NCI-H2171 (cell line): ENCODE measurements at regions not wholly inside any gene's neighbourhood (a gene's known extent, or its start where the extent isn't known, plus 50 kb on each side); places are given as distances from the start of the nearest gene placed in this dataset.
"Not testable (repeated sequence)": the region's sequence is repeated elsewhere in the genome, so short reads cannot be mapped to it uniquely, and the experiment has no call there.

Experiments
- DNase-seq: peaks from one replicate; lab custom pipeline; 2025; lab: John Stamatoyannopoulos, UW

DNA sequence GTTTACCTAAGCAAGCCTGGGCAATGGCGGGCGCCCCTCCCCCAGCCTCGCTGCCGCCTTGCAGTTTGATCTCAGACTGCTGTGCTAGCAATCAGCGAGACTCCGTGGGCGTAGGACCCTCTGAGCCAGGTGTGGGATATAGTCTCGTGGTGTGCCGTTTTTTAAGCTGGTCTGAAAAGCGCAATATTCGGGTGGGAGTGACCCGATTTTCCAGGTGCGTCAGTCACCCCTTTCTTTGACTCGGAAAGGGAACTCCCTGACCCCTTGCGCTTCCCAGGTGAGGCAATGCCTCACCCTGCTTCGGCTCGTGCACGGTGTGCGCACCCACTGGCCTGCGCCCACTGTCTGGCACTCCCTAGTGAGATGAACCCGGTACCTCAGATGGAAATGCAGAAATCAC, 442.6 kb upstream of the MTPN start:
- DNase-seq, result not testable (repeated sequence)

DNA sequence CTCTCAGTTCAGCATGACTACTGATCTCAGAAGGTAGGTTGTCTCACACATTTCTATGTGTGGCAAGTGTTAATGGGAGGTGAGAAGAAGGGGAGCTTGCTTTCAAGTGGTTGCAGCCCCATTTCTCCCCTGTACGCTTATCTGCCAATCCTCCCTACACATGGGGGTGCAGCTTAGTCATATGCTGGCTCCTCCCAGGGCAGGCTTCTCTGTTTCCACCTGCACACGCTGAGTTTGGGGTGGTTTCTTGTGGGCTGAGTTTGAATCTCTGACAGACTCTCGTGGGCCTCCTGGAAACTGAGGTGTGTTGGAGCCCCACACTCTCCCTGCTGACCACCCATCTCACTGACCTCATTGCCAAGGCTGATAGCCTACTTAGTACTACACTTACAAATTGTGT, 435.8 kb upstream of the MTPN start:
- no peak for DNase-seq

DNA sequence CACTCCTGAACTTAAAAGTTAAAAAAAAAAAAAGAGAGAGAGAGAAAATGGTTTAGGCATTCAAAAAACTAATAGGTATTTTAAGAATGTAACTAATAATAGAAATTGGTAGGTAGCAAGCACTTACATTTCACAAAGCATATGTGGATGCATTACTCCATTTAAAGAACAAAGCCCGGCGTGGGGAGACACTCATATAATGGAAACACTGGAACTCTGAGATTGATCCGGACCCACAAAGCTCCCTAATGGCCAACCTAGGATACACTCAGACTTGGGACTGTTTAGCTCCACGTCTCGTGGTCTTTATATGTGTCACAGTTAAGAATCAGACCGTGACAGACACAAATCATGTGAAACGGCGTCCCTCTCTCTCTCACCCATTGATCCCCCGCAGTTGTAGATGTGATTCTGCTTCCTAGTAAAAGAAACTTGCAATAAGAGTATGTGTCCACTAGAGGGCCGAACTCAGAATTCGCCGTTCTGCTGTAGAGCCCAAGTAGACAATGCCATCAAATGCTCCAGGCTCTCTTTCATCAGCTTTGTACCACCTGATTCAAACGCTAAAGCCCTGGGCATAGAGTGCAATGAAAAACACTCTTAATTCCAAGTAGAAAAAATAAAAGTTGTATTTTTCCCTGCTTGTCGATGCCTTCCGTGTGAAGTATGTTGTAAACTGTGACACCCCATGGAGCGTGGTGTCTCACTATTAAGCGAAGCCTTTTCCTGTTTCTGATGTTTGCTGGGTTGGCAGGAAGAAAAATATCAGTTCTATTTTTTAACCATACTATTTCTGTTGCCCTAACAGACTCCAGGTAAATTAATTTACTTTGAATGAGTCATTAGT, 429.0 kb upstream of the MTPN start:
- peak; percentile 22 for DNase-seq

DNA sequence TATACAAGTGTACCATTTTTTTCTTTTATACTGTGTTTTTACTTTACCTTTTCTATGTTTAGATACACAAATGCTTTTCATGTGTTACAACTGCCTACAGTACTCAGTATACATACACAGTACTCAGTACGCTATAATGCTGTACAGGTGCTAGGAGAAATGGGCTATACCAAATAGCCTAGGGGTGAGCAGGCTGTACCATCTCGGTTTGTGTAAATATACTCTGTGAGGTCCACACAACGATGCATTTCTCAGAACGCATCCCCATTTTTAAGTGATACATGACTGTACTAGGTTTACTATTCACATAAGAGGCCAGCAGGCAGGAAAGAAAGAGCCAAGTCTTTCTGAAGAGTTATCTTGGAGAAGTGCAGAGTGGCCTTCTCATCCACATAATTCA, 426.4 kb upstream of the MTPN start:
- no peak for DNase-seq

DNA sequence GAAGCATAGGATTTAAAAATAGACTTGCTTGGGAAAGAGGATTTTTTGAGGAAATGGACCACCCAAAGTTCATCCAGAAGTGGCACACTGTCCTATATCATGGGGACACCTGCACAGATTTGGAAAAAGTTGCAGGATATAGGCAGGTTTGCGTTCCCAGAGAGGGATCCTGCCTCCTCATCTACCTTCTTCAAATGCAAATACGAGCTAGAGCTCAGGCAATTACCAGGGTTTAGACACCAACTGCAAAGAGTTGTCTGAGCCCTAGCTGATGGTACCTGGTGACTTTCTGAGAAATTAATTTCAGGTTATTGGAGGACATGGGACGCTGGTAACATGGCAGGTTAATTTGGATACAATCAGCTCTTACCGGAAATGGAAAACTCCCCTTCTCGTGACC, 423.7 kb upstream of the MTPN start:
- no peak for DNase-seq

DNA sequence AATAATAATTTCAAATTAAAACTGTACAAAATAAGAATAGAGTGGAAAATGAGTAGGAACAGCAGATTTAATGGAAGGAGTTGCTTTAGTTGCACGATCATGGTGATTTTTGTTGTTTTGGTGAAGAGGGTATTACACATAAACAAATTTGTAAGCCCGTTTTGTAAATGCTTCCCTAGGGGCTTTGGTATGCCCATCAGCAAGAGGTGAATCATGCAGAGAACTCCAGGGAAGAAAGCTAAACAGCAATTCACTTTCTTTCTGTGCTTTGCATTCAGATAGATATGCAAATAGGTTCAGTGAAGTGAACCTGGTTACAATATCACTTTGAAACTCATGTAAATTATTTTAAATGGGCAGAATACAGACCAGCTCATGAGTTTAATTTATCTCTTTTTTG, 422.2 kb upstream of the MTPN start:
- DNase-seq, result no peak

DNA sequence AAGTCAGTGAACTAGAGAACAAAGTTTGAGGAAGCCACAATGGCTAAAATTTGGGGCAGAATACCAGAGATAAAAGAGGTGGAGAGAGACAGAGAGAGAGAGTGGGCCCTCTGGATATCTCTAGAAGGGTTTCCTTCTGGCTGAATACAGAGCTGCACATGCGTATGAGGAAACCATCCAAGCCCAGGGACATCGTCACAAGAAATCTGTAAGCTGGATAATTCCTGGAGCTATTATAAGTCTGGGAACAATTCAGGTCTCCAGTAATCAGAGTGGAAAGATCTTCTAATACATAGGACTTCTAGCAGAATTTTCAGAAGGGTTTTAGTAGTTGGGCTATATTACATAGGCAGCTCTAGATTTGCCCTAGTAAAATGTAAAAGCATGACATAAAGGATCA, 415.7 kb upstream of the MTPN start:
- no peak for DNase-seq

DNA sequence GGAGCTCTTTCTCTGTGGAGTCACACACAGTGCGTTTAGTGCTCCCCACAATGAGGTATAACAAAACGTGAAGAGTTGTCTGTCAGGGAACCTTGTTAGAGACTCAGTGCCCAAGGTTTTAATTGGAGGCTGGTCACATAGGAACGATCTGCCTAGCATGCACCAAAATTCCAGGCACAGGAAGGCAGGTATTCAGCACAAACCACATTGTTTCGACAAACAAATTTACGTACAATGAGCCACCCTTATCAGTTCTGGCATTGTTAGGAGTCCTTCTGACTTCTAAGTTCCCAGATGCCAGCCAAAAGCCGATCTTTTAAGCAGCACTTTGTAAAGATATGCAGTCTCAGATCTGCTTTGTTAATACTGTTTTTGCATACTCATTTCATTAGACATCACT, 414.2 kb upstream of the MTPN start:
- no peak for DNase-seq

DNA sequence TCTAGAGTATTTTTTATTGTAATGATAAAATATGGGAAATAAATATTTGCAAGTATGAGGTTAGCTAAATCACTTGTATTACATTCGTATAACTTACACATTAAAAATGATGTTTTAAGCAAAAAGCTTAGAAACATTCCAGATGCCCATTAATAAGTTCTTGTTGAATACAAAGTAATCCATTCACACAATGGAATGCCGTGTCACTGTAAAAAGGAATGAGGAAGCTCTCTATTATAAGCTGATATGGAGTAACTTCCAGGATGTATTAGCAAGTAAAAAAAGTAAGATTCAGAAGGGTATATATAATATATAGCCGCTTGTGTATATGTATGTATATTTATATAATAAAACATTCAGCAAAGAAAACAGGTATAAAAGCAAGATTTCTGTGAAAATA, 412.8 kb upstream of the MTPN start:
- DNase-seq, result no peak

DNA sequence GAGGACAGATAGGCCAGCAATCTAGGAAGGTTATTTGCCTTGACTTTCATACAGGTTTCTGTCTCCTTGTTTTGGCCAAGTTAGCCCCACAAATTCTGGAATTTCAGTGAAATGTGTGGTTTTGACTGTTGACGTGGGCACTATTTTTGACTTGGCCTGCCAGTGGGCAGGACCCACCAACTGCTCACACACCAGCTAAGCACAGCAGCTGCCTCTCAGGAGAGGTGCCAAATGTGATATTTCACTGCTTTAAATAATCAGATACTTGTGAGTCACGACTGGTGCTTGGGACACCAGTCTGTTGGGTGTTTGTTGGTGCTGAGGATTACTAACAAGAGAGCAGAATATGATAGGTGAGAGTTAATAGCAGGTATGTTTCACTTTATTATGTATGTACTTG, 409.7 kb upstream of the MTPN start:
- DNase-seq, result no peak

DNA sequence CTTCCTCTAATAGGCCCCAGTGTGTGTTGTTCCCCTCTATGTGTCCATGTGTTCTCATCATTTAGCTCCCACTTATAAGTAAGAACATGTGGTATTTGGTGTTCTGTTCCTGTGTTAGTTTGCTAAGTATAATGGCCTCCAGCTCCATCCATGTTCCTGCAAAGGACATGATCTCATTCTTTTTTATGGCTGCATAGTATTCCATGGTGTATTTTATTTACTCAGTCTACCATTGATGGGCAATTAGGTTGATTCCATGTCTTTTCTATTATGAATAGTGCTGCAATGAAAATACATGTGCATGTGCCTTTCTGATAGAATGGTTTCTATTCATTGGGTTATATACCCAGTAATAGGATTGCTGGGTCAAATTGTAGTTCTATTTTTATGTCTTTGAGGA, 394.2 kb upstream of the MTPN start:
- not testable (repeated sequence) for DNase-seq

DNA sequence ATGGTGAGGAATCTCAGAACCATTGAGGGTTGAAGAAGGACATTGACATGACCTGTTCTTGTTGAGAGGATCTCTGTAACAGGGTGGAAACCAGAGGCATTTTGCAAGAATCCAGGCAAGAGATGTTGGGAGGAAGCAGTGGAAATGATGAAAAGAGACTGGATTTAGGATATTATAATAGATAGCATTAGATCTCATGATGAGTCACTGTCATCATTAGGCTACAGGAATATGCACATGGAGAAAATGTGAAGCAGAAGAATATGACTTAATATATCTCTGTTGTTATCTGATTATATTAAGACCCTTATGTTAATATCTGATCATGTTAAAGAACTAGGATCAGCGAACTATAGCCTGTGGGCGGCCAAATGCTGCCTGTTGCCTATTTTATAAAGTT, 393.0 kb upstream of the MTPN start:
- no peak for DNase-seq

DNA sequence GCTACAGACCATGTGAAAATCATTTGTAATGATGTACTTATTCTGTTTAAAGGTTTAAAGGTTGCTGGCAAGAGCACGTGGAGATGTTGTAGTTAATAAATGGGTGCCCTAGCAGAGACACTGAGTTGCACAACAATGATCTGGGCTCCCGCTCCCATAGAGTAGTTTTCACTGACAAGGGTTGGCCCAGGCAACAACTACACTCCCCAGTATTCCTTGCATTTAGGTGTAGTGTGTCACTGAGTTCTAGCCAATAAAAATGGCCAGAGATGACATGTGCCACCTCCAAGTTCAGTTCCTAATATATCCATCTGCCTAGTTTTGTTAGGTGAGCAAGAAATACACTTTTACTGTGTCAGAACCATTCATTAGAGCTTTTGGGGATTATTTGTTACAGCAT, 392.1 kb upstream of the MTPN start:
- DNase-seq, result no peak

DNA sequence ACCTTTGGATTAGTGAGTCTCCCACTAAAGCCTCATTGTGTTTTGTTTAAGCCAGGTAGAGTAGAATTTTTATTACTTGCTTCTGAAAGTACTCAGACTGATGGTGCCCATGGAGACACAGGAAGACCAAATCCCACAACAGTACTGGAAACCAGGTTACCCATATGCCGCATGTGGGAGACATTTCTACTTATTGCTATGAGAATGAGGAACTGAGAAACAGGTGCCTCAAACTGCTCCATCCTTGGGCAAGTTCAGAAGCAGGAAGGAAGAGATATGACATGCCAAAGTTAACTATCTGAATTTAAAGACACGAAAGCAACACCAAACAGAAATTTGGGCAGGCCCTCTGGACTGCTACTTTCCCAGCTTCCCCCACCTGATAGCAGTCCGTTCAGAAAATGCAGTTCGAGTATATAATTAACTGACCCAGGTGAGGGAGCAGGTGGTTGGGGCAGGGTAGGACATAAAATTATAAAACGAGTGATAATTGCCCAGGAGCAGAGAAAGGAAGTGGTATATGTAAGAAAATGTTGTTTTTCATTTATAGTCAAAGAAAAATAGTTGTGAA, 382.3 kb upstream of the MTPN start:
- no peak for DNase-seq

DNA sequence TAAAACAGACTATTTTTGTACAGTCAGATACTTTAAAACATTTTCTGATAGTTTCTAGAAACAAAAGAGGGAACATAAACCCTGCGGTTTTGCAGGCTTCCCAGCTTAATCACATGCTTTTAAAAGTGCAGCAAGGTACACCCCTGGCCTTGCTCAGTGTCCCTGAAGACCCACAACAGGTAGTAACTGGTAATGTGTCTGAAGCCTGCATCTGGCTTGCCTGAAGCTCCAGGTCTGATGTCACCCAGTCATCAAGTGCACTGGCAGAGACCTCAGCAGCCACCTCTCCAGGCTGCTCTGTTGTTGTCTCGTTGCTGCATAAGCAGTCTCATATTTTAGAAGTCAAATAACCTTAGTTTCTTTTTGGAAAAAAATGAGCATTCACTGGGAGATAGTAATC, 376.1 kb upstream of the MTPN start:
- DNase-seq, result no peak

DNA sequence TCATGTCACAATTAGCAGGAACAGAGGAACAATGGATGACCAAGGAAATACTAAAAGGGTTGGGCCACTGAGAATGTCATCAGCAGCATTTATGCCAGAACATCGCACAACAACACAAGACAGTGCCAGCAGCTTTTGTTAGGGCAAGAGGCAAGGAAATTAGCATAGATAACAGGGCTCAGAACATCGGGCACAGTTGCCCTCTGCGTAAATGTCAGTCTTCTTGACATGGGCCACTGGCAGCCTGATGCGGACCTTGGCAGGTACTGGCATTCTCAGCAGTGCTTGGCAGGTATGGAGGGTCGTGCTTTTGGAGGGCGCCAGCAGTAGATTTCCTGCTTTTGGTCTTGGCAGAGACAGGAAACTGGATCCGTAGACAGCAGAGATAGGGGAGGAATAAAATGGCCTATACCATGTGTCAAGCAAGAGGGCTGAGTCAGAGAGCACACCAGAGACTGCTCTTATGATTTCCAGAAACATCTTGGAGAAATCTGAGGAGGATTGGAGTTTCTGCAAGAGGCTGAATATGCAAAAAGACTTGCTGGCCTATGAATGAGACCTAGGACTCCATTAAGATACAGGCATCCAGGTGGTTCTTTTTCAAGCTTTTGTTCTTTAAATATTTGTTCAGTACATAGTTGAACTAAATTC, 371.5 kb upstream of the MTPN start:
- no peak for DNase-seq

DNA sequence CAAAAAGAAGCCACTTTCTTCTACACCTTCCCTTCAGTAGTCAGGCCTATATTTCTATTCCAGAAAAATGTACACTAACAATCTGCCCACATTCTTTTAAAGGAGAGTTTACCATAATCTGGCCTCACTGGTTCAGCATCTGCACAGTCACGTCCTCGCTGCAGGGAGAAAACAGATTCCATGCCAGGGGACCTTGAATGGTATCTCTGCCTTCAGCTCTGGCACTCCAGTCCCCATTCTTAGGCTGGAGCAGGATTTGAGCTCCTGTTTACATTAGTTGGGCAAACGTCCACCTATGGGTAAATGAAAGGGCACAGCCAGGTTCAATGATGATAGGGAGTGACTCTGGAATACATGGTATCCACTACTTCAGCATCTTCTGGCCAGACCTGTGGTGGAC, 371.0 kb upstream of the MTPN start:
- no peak for DNase-seq

DNA sequence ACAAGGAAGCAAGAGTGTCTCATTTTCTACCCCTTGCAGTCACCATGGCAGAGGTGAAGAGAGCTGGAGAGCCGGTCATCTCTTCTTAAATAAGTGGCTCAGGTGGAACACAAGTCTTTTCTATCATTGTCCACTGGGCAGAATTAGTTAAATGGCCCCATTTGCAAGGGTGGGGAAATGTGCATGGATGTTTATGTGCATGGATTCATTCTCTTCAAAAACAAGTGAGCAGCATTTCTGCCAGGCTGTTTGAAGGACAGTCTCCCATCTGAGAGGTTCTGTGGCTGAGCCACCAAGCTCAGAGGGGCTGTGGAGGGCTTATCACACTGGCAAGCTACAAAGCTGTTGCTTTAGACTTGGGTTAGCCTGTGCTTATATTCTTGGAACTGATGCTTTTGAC, 370.3 kb upstream of the MTPN start:
- no peak for DNase-seq

DNA sequence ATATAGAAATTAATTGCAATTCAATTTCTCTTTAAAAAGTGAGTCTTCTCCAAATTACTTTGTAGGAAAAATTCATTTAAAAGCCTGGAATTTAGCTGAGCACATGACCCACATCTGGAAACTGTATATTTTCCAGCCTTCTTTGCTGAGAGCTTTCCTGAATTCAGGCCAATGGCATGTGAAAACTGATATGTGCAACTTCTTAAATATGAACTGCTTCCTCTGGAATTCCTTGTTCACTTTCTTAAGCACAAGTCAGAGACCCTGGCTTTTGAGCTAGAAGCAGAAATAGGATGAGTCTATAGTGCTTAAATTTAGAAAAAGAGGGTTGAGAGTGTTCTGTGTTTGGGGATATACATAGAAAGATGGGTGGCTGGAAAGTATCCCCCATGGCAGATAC, 365.1 kb upstream of the MTPN start:
- DNase-seq, result no peak

DNA sequence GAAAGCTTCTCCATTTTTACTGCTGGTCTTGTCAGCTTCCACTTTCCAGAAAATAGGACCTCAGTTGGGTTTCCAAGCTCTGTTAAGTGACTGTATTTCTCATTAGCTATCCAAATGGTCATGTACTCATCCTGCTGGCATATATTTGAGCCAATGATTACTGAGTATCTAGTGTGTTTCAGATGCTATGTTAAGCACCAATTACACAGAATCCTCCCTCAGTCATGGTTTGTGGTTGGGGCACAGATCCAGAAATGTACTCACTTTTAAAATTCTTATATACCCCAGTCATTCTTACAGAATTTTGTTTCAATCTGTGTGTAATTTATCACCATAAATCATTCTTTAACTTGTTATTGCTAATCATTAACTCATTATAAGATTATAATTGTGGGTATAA, 362.3 kb upstream of the MTPN start:
- DNase-seq, result no peak

DNA sequence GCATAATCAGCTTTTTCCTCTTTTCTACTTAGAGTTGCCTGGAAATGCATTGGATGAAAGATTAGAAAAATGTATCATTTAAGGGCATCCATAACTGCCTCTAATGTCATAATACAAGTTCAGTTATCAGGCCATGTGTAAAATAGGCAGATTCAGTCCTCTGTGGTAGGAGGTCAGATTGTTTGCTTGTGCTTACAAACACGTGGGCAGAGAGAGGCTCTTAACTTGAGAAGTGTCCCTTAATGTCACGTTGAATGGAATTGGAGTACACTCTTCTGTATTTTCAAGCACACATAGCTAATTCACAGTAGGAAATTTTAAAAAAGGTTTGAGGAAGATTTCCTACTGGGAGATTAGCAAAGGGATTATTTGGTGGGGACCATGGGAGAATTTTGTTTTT, 359.8 kb upstream of the MTPN start:
- DNase-seq, result no peak

DNA sequence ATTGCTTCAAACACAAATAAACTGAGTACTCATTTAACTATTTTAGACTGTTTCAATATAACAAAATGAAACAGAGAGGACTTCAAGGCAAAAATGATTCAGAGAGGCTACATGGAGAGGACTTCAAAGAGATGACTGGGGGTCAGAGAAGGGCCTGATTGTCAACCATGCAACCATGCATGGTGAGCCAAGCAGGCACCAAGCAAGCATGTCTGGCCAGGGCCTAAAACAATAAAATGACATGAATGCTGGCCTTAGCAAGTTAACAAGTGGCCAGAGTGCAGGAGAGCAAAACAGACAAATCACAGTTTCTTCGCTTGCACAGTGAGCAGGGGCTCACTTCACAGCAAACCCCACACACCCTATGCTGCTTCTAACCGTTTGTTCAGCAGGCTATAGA, 356.5 kb upstream of the MTPN start:
- DNase-seq, result no peak

DNA sequence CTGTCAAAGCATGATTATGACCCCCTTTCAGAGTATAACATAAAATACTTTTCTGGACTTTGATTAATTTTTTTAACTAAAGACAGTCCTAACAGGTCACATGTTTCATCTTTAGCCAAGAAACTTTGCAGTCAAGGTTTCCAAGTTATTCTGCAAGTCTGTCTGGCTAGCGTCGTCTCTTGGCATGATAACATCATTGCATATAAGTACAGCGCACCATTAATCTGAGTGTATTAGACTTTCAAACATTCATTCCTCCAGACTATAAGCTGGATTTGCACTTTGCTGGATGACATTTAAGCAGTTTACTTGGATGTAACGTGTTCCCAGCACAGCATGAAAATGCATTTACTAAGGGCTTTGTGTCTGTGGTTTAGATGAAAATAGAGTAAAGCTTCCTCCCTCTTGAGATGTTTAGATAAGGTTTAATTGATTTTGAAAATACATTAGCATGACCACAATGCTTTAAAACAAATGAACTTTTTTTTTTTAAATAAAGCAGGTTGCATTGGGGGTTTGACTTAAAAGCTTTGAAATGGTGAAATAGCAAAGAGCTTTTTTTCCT, 349.0 kb upstream of the MTPN start:
- DNase-seq, result no peak
